B cell (primary cell): ENCODE measurements at regions not wholly inside any gene's neighbourhood (a gene's known extent, or its start where the extent isn't known, plus 50 kb on each side); places are given as distances from the start of the nearest gene placed in this dataset.

ENCODE experiments used
- ATAC-seq: fragments of 200-7000 bp; cut with Tn5 transposase; one replicate; pipeline ENCODE4 v1.10.0; 2021; ENCODE audit warnings: low read depth, mild to moderate bottlenecking, moderate number of reproducible peaks, moderate library complexity
- CTCF ChIA-PET: fragments of 350-600 bp; sonication (Branson Sonifier 250); formaldehyde crosslinking; loops from one replicate; lab custom pipeline; 2021; ENCODE audit warnings: antibody characterized with exemption, inconsistent platforms; lab: Charles Lee
- POLR2A ChIA-PET: fragments of 350-600 bp; sonication (Branson Sonifier 250); formaldehyde crosslinking; loops from one replicate; lab custom pipeline; 2021; ENCODE audit warnings: antibody characterized with exemption; lab: Charles Lee
- DNase-seq: peaks from one replicate; pipeline ENCODE4 v3.0.0; 2013
- H2AFZ ChIP-seq: 2 replicates; pipeline ENCODE4 v1.6.1; 2012; ENCODE audit warnings: mild to moderate bottlenecking, low read depth, low read length; ENCODE audit not compliant: insufficient read depth, poor library complexity, severe bottlenecking
- H3K27ac ChIP-seq, 2 donors: 1 replicate in 1 of 2; 2 replicates in 1 of 2; pipeline ENCODE4 v1.5.1; 2012 to 2013; ENCODE audit warnings: low read length in 2 of 2, mild to moderate bottlenecking in 2 of 2, moderate library complexity in 1 of 2
- H3K27me3 ChIP-seq, 4 experiments: fragments of 200-600 bp in 1 of 4; sonication (generic) in 1 of 4; replicated peaks in 1 of 4; 1 replicate in 2 of 4; 2 replicates in 2 of 4; pipeline versions ENCODE4 v1.6.1 to v1.7.0; 2013 to 2016; ENCODE audit warnings: low read length in 3 of 4, mild to moderate bottlenecking in 2 of 4, mixed read lengths in 1 of 4, moderate library complexity in 1 of 4; ENCODE audit not compliant: insufficient read depth in 4 of 4, control insufficient read depth in 3 of 4; ENCODE audit errors: control extremely low read depth in 1 of 4
- H3K36me3 ChIP-seq, 2 experiments: replicated peaks in 1 of 2; 1 replicate in 1 of 2; 2 replicates in 1 of 2; pipeline versions ENCODE4 v1.6.1 to v1.7.1; 2013; ENCODE audit warnings: low read length in 1 of 2; ENCODE audit not compliant: insufficient read depth in 2 of 2, control insufficient read depth in 1 of 2; ENCODE audit errors: control extremely low read depth in 1 of 2, extremely low read depth in 1 of 2
- H3K4me1 ChIP-seq, 2 donors: fragments of 200-600 bp in 1 of 2; sonication (generic) in 1 of 2; 1 replicate in 1 of 2; 2 replicates in 1 of 2; pipeline versions ENCODE4 v1.5.1 to v1.6.1; 2013 to 2017; ENCODE audit warnings: low read length in 2 of 2; ENCODE audit not compliant: control insufficient read depth in 2 of 2, insufficient read depth in 2 of 2
- H3K4me2 ChIP-seq: replicated peaks from 2 replicates; pipeline ENCODE3; 2012; ENCODE audit warnings: mild to moderate bottlenecking, low read depth, low read length; ENCODE audit not compliant: poor library complexity, severe bottlenecking
- H3K4me3 ChIP-seq, 5 experiments: fragments of 200-600 bp in 1 of 5; sonication (generic) in 1 of 5; 1 replicate in 3 of 5; 2 replicates in 2 of 5; pipeline versions ENCODE4 v1.5.1 to v1.7.0; 2011 to 2016; ENCODE audit warnings: low read length in 4 of 5, mild to moderate bottlenecking in 4 of 5, low read depth in 2 of 5, control low read depth in 1 of 5, moderate library complexity in 1 of 5; ENCODE audit not compliant: insufficient read depth in 1 of 5; ENCODE audit errors: control extremely low read depth in 1 of 5, extremely low read depth in 1 of 5
- H3K79me2 ChIP-seq: fragments of 200-600 bp; sonication (generic); one replicate; pipeline ENCODE4 v1.6.0; 2016; ENCODE audit warnings: low read length; ENCODE audit not compliant: control insufficient read depth, insufficient read depth
- H3K9ac ChIP-seq: fragments of 200-600 bp; sonication (generic); 2 replicates; pipeline ENCODE4 v1.6.1; 2017; ENCODE audit warnings: mild to moderate bottlenecking, low read length, moderate library complexity
- H3K9me3 ChIP-seq, 3 donors: one replicate each; pipeline versions ENCODE4 v1.6.1 to v1.7.1; 2013; ENCODE audit warnings: low read length in 2 of 3; ENCODE audit not compliant: control insufficient read depth in 2 of 3, insufficient read depth in 1 of 3; ENCODE audit errors: control extremely low read depth in 1 of 3
- H4K20me1 ChIP-seq: 2 replicates; pipeline ENCODE4 v1.6.0; 2012; ENCODE audit warnings: mild to moderate bottlenecking, low read length; ENCODE audit not compliant: insufficient read depth, control insufficient read depth, poor library complexity, severe bottlenecking
- H3K27ac Mint-ChIP-seq: one replicate; pipeline ENCODE4 v1.8.0; 2021; ENCODE audit warnings: mixed read lengths
- H3K27me3 Mint-ChIP-seq: one replicate; pipeline ENCODE4 v1.8.0; 2021; ENCODE audit warnings: mixed read lengths
- H3K4me1 Mint-ChIP-seq: one replicate; pipeline ENCODE4 v1.8.0; 2021; ENCODE audit warnings: mixed read lengths
- H3K4me3 Mint-ChIP-seq: one replicate; pipeline ENCODE4 v1.8.0; 2021; ENCODE audit warnings: mixed read lengths
- H3K9me3 Mint-ChIP-seq: one replicate; pipeline ENCODE4 v1.8.0; 2022; ENCODE audit warnings: mixed read lengths; ENCODE audit not compliant: insufficient read depth
- EZH2 ChIP-seq: IDR thresholded peaks from 2 replicates; pipeline ENCODE4 v1.6.1; 2012; ENCODE audit warnings: borderline replicate concordance, low read depth, mild to moderate bottlenecking, moderate library complexity, low read length; ENCODE audit not compliant: insufficient read depth, poor library complexity, severe bottlenecking
- WGBS: methylation state at CpG from one replicate; pipeline ENCODE4 v1.1.5; 2013; ENCODE audit warnings: missing lambda C conversion rate; ENCODE audit not compliant: insufficient coverage; 5-methylcytosine and 5-hydroxymethylcytosine counted together
- intact Hi-C: fragments of 100-400 bp; cut with micrococcal nuclease; formaldehyde crosslinking; loops from one replicate; pipeline ENCODE4 v1.10.0; 2022
- TF ChIP-seq, protein P1 (sequence below): fragments of 200-600 bp; IDR thresholded peaks from one replicate; pipeline ENCODE4 v1.8.0; 2022; ENCODE audit warnings: antibody characterized with exemption, mild to moderate bottlenecking

DNA sequence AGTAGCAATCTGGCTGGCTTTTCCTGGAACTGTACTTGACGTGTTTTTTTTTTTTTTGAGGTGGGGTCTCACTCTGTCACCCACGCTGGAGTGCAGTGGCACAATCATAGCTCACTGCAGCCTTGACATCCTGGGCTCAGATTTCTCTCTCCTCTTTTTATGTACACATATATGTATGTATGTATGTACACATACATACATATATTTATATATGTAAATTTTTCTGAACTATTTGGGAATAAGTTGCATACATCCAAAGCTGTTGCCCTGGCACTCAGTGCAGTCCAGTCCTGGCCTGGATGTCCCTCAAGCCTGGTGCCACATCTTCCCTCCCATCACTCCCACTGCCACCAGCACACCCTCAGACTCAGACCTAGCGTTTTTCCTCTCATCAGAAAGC, 89.0 kb upstream of the SHISA3 start:
- no peaks in the 10 kb centered on the region for H3K4me1 ChIP-seq
- H3K79me2 ChIP-seq = no peaks in the 10 kb centered on the region
- no peak overlapping the region for H3K4me3 ChIP-seq
- no peaks in the 10 kb centered on the region for H4K20me1 ChIP-seq
- Mint-ChIP-seq H3K27me3 (peaks cover 8% of the 10 kb centered on the region), H3K27ac (no peak overlapping the region), H3K4me3 (no peak overlapping the region), H3K9me3 (no peaks in the 10 kb centered on the region), H3K4me1 (no peaks in the 10 kb centered on the region)
- H3K27ac ChIP-seq = no peak overlapping the region
- ATAC-seq = no peak
- no peaks in the 10 kb centered on the region for H3K36me3 ChIP-seq
- DNase-seq = no peak
- no peaks in the 10 kb centered on the region for H3K9me3 ChIP-seq
- H3K27me3 ChIP-seq = no peaks in the 10 kb centered on the region
- H2AFZ ChIP-seq = no peak overlapping the region
- CTCF ChIA-PET = no interaction called here
- TF ChIP-seq, protein P1, sequence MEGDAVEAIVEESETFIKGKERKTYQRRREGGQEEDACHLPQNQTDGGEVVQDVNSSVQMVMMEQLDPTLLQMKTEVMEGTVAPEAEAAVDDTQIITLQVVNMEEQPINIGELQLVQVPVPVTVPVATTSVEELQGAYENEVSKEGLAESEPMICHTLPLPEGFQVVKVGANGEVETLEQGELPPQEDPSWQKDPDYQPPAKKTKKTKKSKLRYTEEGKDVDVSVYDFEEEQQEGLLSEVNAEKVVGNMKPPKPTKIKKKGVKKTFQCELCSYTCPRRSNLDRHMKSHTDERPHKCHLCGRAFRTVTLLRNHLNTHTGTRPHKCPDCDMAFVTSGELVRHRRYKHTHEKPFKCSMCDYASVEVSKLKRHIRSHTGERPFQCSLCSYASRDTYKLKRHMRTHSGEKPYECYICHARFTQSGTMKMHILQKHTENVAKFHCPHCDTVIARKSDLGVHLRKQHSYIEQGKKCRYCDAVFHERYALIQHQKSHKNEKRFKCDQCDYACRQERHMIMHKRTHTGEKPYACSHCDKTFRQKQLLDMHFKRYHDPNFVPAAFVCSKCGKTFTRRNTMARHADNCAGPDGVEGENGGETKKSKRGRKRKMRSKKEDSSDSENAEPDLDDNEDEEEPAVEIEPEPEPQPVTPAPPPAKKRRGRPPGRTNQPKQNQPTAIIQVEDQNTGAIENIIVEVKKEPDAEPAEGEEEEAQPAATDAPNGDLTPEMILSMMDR = no peak
- no peak for TF ChIP-seq EZH2
- no peak overlapping the region for H3K4me2 ChIP-seq
- H3K9ac ChIP-seq = no peak overlapping the region
- 80% methylated on average over 1 of the region's 3 CpGs for WGBS
- POLR2A ChIA-PET = no interaction called here
- intact Hi-C loops = no loop called here

GRCh38 chr4:42309361-42310260, 87.7 kb upstream of the SHISA3 start:
- CTCF ChIA-PET = no interaction called here
- Histone ChIP-seq H3K4me3 (no peak overlapping the region), H3K79me2 (no peaks in the 10 kb centered on the region), H3K4me1 (no peaks in the 10 kb centered on the region), H3K9ac (no peak overlapping the region), H4K20me1 (no peaks in the 10 kb centered on the region), H3K9me3 (peaks cover 0 to under 1% (median 0%) of the 10 kb centered on the region in 3 donors), H3K4me2 (no peak overlapping the region), H3K27me3 (no peaks in the 10 kb centered on the region), H3K27ac (no peak overlapping the region), H3K36me3 (no peaks in the 10 kb centered on the region), H2AFZ (no peak overlapping the region)
- ATAC-seq (no peak), DNase-seq (no peak)
- intact Hi-C loops = no loop called here
- no peaks in the 10 kb centered on the region for H3K4me1 Mint-ChIP-seq
- no peak overlapping the region for H3K4me3 Mint-ChIP-seq
- WGBS = 94% methylated on average over 3 of the region's 9 CpGs
- no peaks in the 10 kb centered on the region for H3K9me3 Mint-ChIP-seq
- TF ChIP-seq, protein P1 = no peak
- H3K27ac Mint-ChIP-seq = no peak overlapping the region
- peaks cover 8% of the 10 kb centered on the region for H3K27me3 Mint-ChIP-seq
- POLR2A ChIA-PET = no interaction called here
